NCI-H146 treated with DMSO at 0.1 percent for 48 hours (cell line): ENCODE measurements at regions not wholly inside any gene's neighbourhood (a gene's known extent, or its start where the extent isn't known, plus 50 kb on each side); places are given as distances from the start of the nearest gene placed in this dataset.

Experiments
- DNase-seq: peaks from one replicate; lab custom pipeline; 2025; ENCODE audit not compliant: unreplicated experiment; lab: John Stamatoyannopoulos, UW

DNA sequence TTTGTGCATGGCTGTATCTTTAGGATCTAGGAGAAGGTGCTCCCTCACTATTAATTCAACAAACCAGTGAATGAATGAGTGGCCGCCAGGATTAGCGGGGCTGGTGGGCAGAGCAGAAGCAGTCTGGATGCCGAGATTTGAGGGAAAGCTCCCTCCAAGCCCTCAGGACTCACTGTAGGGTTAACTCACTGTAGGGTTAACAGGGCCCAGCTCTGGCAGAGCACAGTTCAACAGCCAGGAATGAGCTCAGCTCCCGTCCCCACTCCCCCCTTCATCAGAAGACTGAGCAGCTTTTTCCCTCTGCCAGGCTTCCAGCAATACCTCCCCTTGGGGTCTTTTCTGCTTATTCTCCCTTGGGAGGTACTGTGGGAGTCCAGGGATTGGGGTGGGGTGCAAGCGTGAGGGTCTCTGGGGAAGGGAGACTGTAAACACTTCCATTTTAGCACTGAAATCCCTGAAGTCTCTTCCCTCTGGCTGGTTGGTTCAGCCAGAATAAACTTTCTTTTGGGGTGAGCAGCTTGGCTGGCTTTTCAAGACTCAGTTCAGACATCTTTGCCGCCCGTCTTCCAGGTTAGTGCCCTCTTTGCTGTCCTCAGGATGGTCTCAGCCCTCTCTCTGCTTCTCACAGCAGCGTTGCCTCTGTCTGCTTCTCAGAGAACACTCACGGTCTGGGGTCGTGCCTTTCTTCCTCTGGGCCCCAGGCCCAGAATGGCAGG, 53.7 kb upstream of the WSB1 start:
- DNase-seq = no peak

DNA sequence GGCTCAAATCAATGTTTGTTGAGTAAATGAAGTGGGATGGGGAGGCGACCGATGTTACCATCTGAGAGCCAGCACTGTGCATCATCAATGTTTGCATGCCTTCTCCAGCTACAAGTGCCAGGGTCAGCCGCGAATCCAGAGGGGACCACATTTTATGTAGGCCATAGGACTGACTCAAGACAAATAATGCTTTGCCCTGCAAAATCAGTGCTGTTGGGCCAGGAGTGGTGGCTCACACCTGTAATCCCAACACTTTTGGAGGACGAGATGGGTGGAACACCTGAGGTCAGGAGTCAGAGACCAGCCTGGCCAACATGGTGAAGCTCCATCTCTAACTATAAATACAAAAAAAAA, 53.1 kb upstream of the WSB1 start:
- no peak for DNase-seq

DNA sequence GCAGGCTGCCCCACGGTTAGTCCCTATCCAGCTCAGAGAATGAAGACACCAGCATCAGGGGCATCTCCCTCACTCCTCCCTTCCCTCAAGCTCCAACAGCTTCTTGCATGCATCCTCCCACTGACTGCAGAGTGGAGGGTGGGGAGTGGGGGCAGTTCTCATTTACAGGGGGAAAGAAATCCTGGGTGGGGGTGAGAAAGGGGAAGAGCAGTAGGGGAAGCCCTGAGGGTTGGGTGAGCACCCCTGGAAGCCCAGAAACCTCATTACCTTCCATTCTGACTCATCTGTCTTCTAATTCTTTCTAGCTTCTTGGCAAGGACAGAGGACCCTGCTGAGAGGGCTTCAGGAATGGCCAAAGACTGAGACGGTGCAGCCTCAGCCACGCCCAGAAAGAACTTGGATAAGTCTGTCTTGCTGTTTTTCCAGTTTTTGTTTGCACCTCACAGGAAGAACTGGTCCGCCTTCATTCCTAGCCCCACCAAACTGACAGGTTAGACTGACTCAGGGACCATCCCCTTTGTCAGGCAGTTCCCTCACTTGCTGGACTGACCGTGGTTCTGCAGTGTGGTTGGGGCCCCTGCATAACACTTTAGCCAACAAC, 52.5 kb upstream of the WSB1 start:
- DNase-seq = no peak

DNA sequence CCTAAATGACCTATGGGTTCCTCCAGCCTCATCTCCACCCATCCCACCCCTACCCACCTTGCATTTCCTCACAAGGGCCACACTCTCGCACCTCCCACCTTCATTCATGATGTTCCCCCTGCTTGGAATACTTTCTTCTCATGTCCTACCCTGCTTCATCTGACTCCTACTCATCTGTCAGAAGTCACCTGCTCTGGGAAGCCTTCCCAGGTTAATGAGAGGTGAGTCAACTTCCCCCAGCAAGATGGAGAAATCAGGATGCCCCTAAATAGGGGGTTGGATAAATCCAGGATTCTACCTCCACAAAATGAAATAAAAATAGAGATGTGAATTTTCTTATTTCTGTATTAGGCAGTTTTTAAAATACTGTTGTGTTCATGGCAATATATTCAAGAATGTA, 51.0 kb upstream of the WSB1 start:
- DNase-seq = no peak

DNA sequence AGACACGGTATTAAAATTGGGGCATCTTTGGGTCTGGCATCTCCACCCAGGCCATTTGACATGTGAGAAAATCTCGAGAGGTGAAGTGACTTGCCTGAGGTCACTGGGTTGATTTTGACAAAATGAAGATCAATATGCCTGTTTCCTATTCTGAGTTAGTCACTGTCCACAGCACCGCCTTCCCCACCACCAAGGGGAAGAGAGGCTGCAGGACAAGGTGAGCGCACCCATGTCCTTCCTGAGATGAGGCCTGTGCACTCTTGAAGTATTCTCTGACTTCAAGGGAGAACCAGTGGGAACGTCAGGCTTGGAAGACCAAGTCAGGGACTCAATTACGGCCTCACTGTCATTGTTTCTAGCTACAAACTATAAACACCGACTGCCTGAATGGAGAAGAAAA, 49.9 kb upstream of the WSB1 start:
- no peak for DNase-seq
